B cell (primary cell): ENCODE measurements at regions not wholly inside any gene's neighbourhood (a gene's known extent, or its start where the extent isn't known, plus 50 kb on each side); places are given as distances from the start of the nearest gene placed in this dataset.

Source experiments
- ATAC-seq: fragments of 200-7000 bp; cut with Tn5 transposase; one replicate; pipeline ENCODE4 v1.10.0; 2021; ENCODE audit warnings: low read depth, mild to moderate bottlenecking, moderate number of reproducible peaks, moderate library complexity
- CTCF ChIA-PET: fragments of 350-600 bp; sonication (Branson Sonifier 250); formaldehyde crosslinking; loops from one replicate; lab custom pipeline; 2021; ENCODE audit warnings: antibody characterized with exemption, inconsistent platforms; lab: Charles Lee
- POLR2A ChIA-PET: fragments of 350-600 bp; sonication (Branson Sonifier 250); formaldehyde crosslinking; loops from one replicate; lab custom pipeline; 2021; ENCODE audit warnings: antibody characterized with exemption; lab: Charles Lee
- DNase-seq: peaks from one replicate; pipeline ENCODE4 v3.0.0; 2013
- H2AFZ ChIP-seq: 2 replicates; pipeline ENCODE4 v1.6.1; 2012; ENCODE audit warnings: mild to moderate bottlenecking, low read depth, low read length; ENCODE audit not compliant: insufficient read depth, poor library complexity, severe bottlenecking
- H3K27ac ChIP-seq, 2 donors: 1 replicate in 1 of 2; 2 replicates in 1 of 2; pipeline ENCODE4 v1.5.1; 2012 to 2013; ENCODE audit warnings: low read length in 2 of 2, mild to moderate bottlenecking in 2 of 2, moderate library complexity in 1 of 2
- H3K27me3 ChIP-seq, 4 experiments: fragments of 200-600 bp in 1 of 4; sonication (generic) in 1 of 4; replicated peaks in 1 of 4; 1 replicate in 2 of 4; 2 replicates in 2 of 4; pipeline versions ENCODE4 v1.6.1 to v1.7.0; 2013 to 2016; ENCODE audit warnings: low read length in 3 of 4, mild to moderate bottlenecking in 2 of 4, mixed read lengths in 1 of 4, moderate library complexity in 1 of 4; ENCODE audit not compliant: insufficient read depth in 4 of 4, control insufficient read depth in 3 of 4; ENCODE audit errors: control extremely low read depth in 1 of 4
- H3K36me3 ChIP-seq, 2 experiments: replicated peaks in 1 of 2; 1 replicate in 1 of 2; 2 replicates in 1 of 2; pipeline versions ENCODE4 v1.6.1 to v1.7.1; 2013; ENCODE audit warnings: low read length in 1 of 2; ENCODE audit not compliant: insufficient read depth in 2 of 2, control insufficient read depth in 1 of 2; ENCODE audit errors: control extremely low read depth in 1 of 2, extremely low read depth in 1 of 2
- H3K4me1 ChIP-seq, 2 donors: fragments of 200-600 bp in 1 of 2; sonication (generic) in 1 of 2; 1 replicate in 1 of 2; 2 replicates in 1 of 2; pipeline versions ENCODE4 v1.5.1 to v1.6.1; 2013 to 2017; ENCODE audit warnings: low read length in 2 of 2; ENCODE audit not compliant: control insufficient read depth in 2 of 2, insufficient read depth in 2 of 2
- H3K4me2 ChIP-seq: replicated peaks from 2 replicates; pipeline ENCODE3; 2012; ENCODE audit warnings: mild to moderate bottlenecking, low read depth, low read length; ENCODE audit not compliant: poor library complexity, severe bottlenecking
- H3K4me3 ChIP-seq, 5 experiments: fragments of 200-600 bp in 1 of 5; sonication (generic) in 1 of 5; 1 replicate in 3 of 5; 2 replicates in 2 of 5; pipeline versions ENCODE4 v1.5.1 to v1.7.0; 2011 to 2016; ENCODE audit warnings: low read length in 4 of 5, mild to moderate bottlenecking in 4 of 5, low read depth in 2 of 5, control low read depth in 1 of 5, moderate library complexity in 1 of 5; ENCODE audit not compliant: insufficient read depth in 1 of 5; ENCODE audit errors: control extremely low read depth in 1 of 5, extremely low read depth in 1 of 5
- H3K79me2 ChIP-seq: fragments of 200-600 bp; sonication (generic); one replicate; pipeline ENCODE4 v1.6.0; 2016; ENCODE audit warnings: low read length; ENCODE audit not compliant: control insufficient read depth, insufficient read depth
- H3K9ac ChIP-seq: fragments of 200-600 bp; sonication (generic); 2 replicates; pipeline ENCODE4 v1.6.1; 2017; ENCODE audit warnings: mild to moderate bottlenecking, low read length, moderate library complexity
- H3K9me3 ChIP-seq, 3 donors: one replicate each; pipeline versions ENCODE4 v1.6.1 to v1.7.1; 2013; ENCODE audit warnings: low read length in 2 of 3; ENCODE audit not compliant: control insufficient read depth in 2 of 3, insufficient read depth in 1 of 3; ENCODE audit errors: control extremely low read depth in 1 of 3
- H4K20me1 ChIP-seq: 2 replicates; pipeline ENCODE4 v1.6.0; 2012; ENCODE audit warnings: mild to moderate bottlenecking, low read length; ENCODE audit not compliant: insufficient read depth, control insufficient read depth, poor library complexity, severe bottlenecking
- H3K27ac Mint-ChIP-seq: one replicate; pipeline ENCODE4 v1.8.0; 2021; ENCODE audit warnings: mixed read lengths
- H3K27me3 Mint-ChIP-seq: one replicate; pipeline ENCODE4 v1.8.0; 2021; ENCODE audit warnings: mixed read lengths
- H3K4me1 Mint-ChIP-seq: one replicate; pipeline ENCODE4 v1.8.0; 2021; ENCODE audit warnings: mixed read lengths
- H3K4me3 Mint-ChIP-seq: one replicate; pipeline ENCODE4 v1.8.0; 2021; ENCODE audit warnings: mixed read lengths
- H3K9me3 Mint-ChIP-seq: one replicate; pipeline ENCODE4 v1.8.0; 2022; ENCODE audit warnings: mixed read lengths; ENCODE audit not compliant: insufficient read depth
- EZH2 ChIP-seq: IDR thresholded peaks from 2 replicates; pipeline ENCODE4 v1.6.1; 2012; ENCODE audit warnings: borderline replicate concordance, low read depth, mild to moderate bottlenecking, moderate library complexity, low read length; ENCODE audit not compliant: insufficient read depth, poor library complexity, severe bottlenecking
- WGBS: methylation state at CpG from one replicate; pipeline ENCODE4 v1.1.5; 2013; ENCODE audit warnings: missing lambda C conversion rate; ENCODE audit not compliant: insufficient coverage; 5-methylcytosine and 5-hydroxymethylcytosine counted together
- intact Hi-C: fragments of 100-400 bp; cut with micrococcal nuclease; formaldehyde crosslinking; loops from one replicate; pipeline ENCODE4 v1.10.0; 2022
- TF ChIP-seq, protein P1 (sequence below): fragments of 200-600 bp; IDR thresholded peaks from one replicate; pipeline ENCODE4 v1.8.0; 2022; ENCODE audit warnings: antibody characterized with exemption, mild to moderate bottlenecking

DNA sequence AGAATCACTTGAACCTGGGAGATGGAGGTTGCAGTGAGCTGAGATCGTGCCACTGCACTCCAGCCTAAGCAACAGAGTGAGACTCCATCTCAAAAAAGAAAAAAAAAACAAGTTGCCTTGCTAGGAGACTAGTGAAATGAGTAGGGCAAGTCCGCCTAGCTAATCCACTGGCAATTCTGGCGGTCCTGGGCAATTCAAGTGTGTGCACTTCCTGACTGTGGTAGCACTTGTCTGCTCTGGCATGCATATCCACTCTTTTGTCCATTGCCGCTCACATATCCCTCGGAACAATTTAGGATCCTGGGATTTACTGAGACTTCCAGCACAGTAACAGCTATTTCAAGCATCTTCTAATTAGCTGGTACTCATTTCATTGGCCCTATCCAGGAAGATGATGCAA lies 426.3 kb upstream of the ADGRL2 start:
- no peak overlapping the region for H3K4me3 ChIP-seq
- 100% methylated on average over 3 of the region's 5 CpGs for WGBS

DNA sequence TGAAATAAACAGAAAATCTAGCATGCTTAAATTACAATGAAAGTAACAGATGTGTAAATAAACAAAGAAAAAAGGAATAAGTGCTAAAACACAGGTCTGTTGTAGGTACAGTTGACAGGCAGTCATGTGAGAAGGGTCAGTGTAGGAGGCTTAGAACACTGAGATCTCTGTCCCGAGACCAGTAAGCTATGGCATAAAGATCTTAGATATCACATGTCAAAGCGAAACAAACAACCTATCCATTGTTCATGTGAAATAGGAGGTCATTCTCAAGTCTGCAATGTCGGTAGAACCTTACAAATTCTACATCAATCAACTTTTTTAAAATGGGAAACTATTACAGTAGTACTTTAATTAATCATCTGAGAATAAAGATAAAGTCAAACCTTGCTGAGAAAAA lies 428.9 kb upstream of the ADGRL2 start:
- H3K27me3 Mint-ChIP-seq: no peaks in the 10 kb centered on the region
- H3K4me1 Mint-ChIP-seq: no peaks in the 10 kb centered on the region
- H2AFZ ChIP-seq: no peak overlapping the region
- WGBS: no CpG with 5 or more reads among the region's 3 CpGs
- no peaks in the 10 kb centered on the region for H4K20me1 ChIP-seq
- no peaks in the 10 kb centered on the region for H3K4me1 ChIP-seq
- ATAC-seq: no peak
- H3K9me3 Mint-ChIP-seq: no peaks in the 10 kb centered on the region
- H3K4me3 ChIP-seq: no peak overlapping the region
- no peak overlapping the region for H3K9ac ChIP-seq
- H3K79me2 ChIP-seq: no peaks in the 10 kb centered on the region
- POLR2A ChIA-PET: no interaction called here
- H3K9me3 ChIP-seq: no peaks in the 10 kb centered on the region
- DNase-seq: no peak
- no peak for TF ChIP-seq EZH2
- TF ChIP-seq, protein P1, sequence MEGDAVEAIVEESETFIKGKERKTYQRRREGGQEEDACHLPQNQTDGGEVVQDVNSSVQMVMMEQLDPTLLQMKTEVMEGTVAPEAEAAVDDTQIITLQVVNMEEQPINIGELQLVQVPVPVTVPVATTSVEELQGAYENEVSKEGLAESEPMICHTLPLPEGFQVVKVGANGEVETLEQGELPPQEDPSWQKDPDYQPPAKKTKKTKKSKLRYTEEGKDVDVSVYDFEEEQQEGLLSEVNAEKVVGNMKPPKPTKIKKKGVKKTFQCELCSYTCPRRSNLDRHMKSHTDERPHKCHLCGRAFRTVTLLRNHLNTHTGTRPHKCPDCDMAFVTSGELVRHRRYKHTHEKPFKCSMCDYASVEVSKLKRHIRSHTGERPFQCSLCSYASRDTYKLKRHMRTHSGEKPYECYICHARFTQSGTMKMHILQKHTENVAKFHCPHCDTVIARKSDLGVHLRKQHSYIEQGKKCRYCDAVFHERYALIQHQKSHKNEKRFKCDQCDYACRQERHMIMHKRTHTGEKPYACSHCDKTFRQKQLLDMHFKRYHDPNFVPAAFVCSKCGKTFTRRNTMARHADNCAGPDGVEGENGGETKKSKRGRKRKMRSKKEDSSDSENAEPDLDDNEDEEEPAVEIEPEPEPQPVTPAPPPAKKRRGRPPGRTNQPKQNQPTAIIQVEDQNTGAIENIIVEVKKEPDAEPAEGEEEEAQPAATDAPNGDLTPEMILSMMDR: no peak
- no peaks in the 10 kb centered on the region for H3K36me3 ChIP-seq
- no peak overlapping the region for H3K27ac Mint-ChIP-seq
- no peak overlapping the region for H3K4me3 Mint-ChIP-seq
- no peak overlapping the region for H3K27ac ChIP-seq
- intact Hi-C loops: no loop called here
- CTCF ChIA-PET: no interaction called here
- no peaks in the 10 kb centered on the region for H3K27me3 ChIP-seq
- H3K4me2 ChIP-seq: no peak overlapping the region

More for the DNA sequence above, 426.3 kb upstream of the ADGRL2 start:
- Histone ChIP-seq H3K9ac (no peak overlapping the region), H3K36me3 (no peaks in the 10 kb centered on the region), H3K79me2 (no peaks in the 10 kb centered on the region), H2AFZ (no peak overlapping the region), H3K4me1 (no peaks in the 10 kb centered on the region), H4K20me1 (no peaks in the 10 kb centered on the region), H3K9me3 (no peaks in the 10 kb centered on the region), H3K27ac (no peak overlapping the region), H3K27me3 (no peaks in the 10 kb centered on the region), H3K4me2 (no peak overlapping the region)
- intact Hi-C loops: no loop called here
- Mint-ChIP-seq H3K4me3 (no peak overlapping the region), H3K27ac (no peak overlapping the region), H3K27me3 (no peaks in the 10 kb centered on the region), H3K9me3 (peaks cover 3% of the 10 kb centered on the region), H3K4me1 (no peaks in the 10 kb centered on the region)
- ATAC-seq (no peak), DNase-seq (no peak)
- ChIA-PET CTCF (interaction anchor here (0.6 kb wide), 1 partner anchor 50 kb away, joined by 3 read pairs; no protein-coding TSS in a partner anchor), POLR2A (no interaction called here)
- TF ChIP-seq, protein P1: no peak
- no peak for TF ChIP-seq EZH2
